Suprapubic skin (tissue), 4 donors: ENCODE measurements at regions not wholly inside any gene's neighbourhood (a gene's known extent, or its start where the extent isn't known, plus 50 kb on each side); places are given as distances from the start of the nearest gene placed in this dataset.

Experiments used
- DNase-seq, 2 donors: peaks; one replicate each; pipeline ENCODE4 v3.0.0-alpha.2; 2019; ENCODE audit warnings: low spot score in 2 of 2
- H3K27ac ChIP-seq: fragments of 200-600 bp; sonication (generic); one replicate; pipeline ENCODE4 v1.5.1; 2019
- H3K27me3 ChIP-seq: fragments of 200-600 bp; sonication (generic); one replicate; pipeline ENCODE4 v1.5.1; 2019
- H3K36me3 ChIP-seq: fragments of 200-600 bp; sonication (generic); one replicate; pipeline ENCODE4 v1.5.1; 2019
- H3K4me1 ChIP-seq: fragments of 200-600 bp; sonication (generic); one replicate; pipeline ENCODE4 v1.5.1; 2019
- H3K4me3 ChIP-seq: fragments of 200-600 bp; sonication (generic); one replicate; pipeline ENCODE4 v1.5.1; 2019; ENCODE audit warnings: mild to moderate bottlenecking
- H3K9me3 ChIP-seq: fragments of 200-600 bp; sonication (generic); one replicate; pipeline ENCODE4 v1.5.1; 2019
- EP300 ChIP-seq: sonication (generic); formaldehyde crosslinking; IDR thresholded peaks from one replicate; pipeline ENCODE4 v1.6.1; 2017; ENCODE audit warnings: antibody characterized with exemption
- POLR2A ChIP-seq, 2 donors: fragments of 450-650 bp; IDR thresholded peaks; one replicate each; pipeline ENCODE4 v1.6.1; 2017; ENCODE audit warnings: antibody characterized with exemption in 2 of 2, mild to moderate bottlenecking in 2 of 2, moderate library complexity in 2 of 2
- POLR2AphosphoS5 ChIP-seq, 3 donors: sonication (generic); formaldehyde crosslinking; IDR thresholded peaks; one replicate each; pipeline ENCODE4 v1.6.1; 2017; ENCODE audit warnings: antibody characterized with exemption in 3 of 3
- WGBS: methylation state at CpG from one replicate; pipeline ENCODE4 v1.1.5; 2018; 5-methylcytosine and 5-hydroxymethylcytosine counted together
- TF ChIP-seq, protein P1 (sequence below), 2 donors: fragments of 200-600 bp in 1 of 2; fragments of 450-650 bp in 1 of 2; sonication (generic) in 1 of 2; IDR thresholded peaks; one replicate each; pipeline ENCODE4 v1.5.1; 2016 to 2019; ENCODE audit warnings: antibody characterized with exemption in 2 of 2, mild to moderate bottlenecking in 1 of 2, moderate library complexity in 1 of 2

DNA sequence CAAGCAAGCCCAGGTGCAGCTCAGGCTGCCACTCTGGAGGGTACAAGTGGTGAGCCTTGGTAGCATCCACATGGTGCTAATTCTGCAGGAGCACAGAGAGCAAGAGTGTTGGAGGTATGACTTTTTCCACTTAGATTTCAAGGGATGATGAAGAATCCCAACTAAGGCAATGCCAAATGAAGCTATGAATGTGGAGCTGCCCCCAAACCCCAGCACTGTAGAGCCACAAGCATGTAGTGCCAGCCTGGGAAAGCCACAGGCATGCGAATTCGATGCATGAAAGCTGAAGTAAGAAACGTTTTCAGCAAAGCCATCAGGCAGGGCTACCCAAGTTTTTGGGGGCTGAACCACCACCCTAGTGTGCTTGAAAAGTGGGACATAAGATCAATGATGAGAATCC is 251.1 kb downstream of the HAO1 start:
- WGBS, result 82% methylated on average over 3 of the region's 3 CpGs

DNA sequence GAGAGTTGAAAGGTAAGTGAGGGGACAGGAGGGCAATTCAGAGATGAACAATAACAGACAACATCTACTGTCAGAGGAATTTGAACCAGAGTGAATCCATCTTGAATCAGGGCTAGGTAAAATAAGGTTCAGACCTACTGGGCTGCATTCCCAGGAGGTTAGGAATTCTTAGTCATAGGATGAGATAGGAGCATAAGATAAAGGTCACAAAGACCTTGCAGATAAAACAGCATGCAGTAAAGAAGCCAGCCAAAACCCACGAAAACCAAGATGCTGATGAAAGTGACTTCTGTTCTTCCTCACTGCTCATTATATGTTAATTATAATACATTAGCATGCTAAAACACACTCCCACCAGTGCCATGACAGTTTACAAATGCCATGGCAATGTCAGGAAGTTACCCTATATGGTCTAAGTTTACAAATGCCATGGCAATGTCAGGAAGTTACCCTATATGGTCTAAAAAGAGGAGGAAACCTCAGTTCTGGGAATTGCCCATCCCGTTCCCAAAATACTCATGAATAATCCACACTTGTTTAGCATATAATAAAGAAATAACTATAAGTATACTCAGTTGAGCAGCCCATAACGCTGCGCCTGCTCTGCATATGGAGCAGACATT is 248.5 kb downstream of the HAO1 start:
- Histone ChIP-seq H3K4me1 (no peaks in the 10 kb centered on the region), H3K27me3 (no peaks in the 10 kb centered on the region), H3K36me3 (no peaks in the 10 kb centered on the region), H3K27ac (no peak overlapping the region), H3K9me3 (no peaks in the 10 kb centered on the region), H3K4me3 (no peak overlapping the region)
- TF ChIP-seq EP300 (no peak), POLR2A (IDR thresholded peaks at IDR 0.05) (no peak), POLR2AphosphoS5 (IDR thresholded peaks at IDR 0.05) (no peak)
- TF ChIP-seq, protein P1, sequence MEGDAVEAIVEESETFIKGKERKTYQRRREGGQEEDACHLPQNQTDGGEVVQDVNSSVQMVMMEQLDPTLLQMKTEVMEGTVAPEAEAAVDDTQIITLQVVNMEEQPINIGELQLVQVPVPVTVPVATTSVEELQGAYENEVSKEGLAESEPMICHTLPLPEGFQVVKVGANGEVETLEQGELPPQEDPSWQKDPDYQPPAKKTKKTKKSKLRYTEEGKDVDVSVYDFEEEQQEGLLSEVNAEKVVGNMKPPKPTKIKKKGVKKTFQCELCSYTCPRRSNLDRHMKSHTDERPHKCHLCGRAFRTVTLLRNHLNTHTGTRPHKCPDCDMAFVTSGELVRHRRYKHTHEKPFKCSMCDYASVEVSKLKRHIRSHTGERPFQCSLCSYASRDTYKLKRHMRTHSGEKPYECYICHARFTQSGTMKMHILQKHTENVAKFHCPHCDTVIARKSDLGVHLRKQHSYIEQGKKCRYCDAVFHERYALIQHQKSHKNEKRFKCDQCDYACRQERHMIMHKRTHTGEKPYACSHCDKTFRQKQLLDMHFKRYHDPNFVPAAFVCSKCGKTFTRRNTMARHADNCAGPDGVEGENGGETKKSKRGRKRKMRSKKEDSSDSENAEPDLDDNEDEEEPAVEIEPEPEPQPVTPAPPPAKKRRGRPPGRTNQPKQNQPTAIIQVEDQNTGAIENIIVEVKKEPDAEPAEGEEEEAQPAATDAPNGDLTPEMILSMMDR (IDR thresholded peaks at IDR 0.05), result no peak
- DNase-seq, result no peak
- WGBS, result 68% methylated on average over 4 of the region's 4 CpGs

More for the DNA sequence above, 251.1 kb downstream of the HAO1 start:
- Histone ChIP-seq H3K36me3 (no peaks in the 10 kb centered on the region), H3K27me3 (no peaks in the 10 kb centered on the region), H3K4me3 (no peak overlapping the region), H3K9me3 (no peaks in the 10 kb centered on the region), H3K4me1 (no peaks in the 10 kb centered on the region), H3K27ac (no peak overlapping the region)
- DNase-seq, result no peak
- TF ChIP-seq POLR2A (IDR thresholded peaks at IDR 0.05), result no peak
- TF ChIP-seq, protein P1 (IDR thresholded peaks at IDR 0.05), result no peak
- TF ChIP-seq EP300, result no peak
- TF ChIP-seq POLR2AphosphoS5 (IDR thresholded peaks at IDR 0.05), result no peak

DNA sequence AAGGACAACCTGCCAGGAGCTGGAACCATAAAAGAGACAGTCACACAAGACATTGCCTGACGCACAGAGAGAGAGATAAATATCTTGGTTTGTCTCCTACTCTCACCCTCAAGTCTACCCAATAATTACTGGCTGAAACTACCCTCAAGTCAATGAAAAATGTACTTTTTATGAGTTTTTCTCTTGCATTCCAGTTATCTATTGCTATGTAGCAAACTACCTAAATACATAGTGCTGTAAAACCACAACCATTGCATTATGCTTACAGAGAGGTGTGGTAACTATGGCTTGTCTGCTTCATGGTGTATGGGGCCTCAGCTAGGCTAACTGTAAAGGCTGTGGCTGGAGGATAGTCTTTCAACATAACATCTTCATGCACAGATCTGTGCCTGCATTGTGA is 247.8 kb downstream of the HAO1 start:
- H3K9me3 ChIP-seq, result no peaks in the 10 kb centered on the region
- no peaks in the 10 kb centered on the region for H3K4me1 ChIP-seq
- TF ChIP-seq EP300 (no peak), POLR2A (IDR thresholded peaks at IDR 0.05) (no peak), POLR2AphosphoS5 (IDR thresholded peaks at IDR 0.05) (no peak)
- TF ChIP-seq, protein P1 (IDR thresholded peaks at IDR 0.05), result no peak
- no peak overlapping the region for H3K4me3 ChIP-seq
- H3K27ac ChIP-seq, result no peak overlapping the region
- no peaks in the 10 kb centered on the region for H3K36me3 ChIP-seq
- H3K27me3 ChIP-seq, result no peaks in the 10 kb centered on the region
- WGBS, result 61% methylated on average over 1 of the region's 1 CpG
- no peak for DNase-seq

DNA sequence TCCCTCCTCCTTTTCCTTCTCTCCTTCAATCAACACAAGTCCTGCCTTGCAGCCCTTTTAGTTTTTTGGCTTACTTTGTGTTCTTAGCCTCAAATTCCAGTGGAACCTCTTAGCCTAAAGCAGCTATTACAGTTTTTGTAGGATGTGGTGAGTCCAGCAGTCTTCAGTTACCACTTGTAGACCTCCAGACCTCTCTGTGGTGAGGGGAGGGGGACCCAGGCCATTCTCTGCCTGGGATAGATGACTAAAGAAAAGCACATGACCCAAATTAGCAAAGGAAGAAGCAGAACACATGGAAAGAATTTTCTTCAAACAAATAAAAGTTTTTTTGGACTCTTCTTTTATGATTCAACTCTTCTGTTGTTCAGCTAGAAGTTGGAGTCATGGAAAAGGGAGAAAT is 246.5 kb downstream of the HAO1 start:
- Histone ChIP-seq H3K4me3 (no peak overlapping the region), H3K36me3 (no peaks in the 10 kb centered on the region), H3K4me1 (no peaks in the 10 kb centered on the region), H3K27me3 (no peaks in the 10 kb centered on the region), H3K27ac (no peak overlapping the region), H3K9me3 (no peaks in the 10 kb centered on the region)
- TF ChIP-seq EP300 (no peak), POLR2AphosphoS5 (IDR thresholded peaks at IDR 0.05) (no peak)
- no peak for DNase-seq

DNA sequence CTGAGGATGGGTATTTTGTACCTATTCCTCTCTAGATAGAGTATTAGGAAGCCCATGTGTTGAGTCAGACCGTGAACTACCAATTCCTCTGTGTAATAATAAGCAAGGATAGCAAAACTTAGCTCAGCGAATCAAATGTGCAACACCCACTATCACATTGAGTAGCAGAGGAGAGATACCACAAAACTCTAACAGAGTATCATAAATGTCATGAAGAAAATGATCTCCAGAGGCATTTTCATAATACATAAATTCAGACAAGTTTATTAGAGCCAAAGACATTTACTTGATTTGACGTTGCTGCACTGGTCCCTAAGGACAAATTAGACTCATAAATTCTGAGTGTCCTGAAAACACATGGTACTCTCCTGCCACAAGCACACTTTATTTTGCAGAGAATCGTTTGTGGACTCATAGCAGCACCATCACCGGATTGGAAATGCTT is 245.2 kb downstream of the HAO1 start:
- Histone ChIP-seq H3K36me3 (no peaks in the 10 kb centered on the region), H3K4me1 (no peaks in the 10 kb centered on the region), H3K4me3 (no peak overlapping the region), H3K9me3 (no peaks in the 10 kb centered on the region), H3K27ac (no peak overlapping the region), H3K27me3 (no peaks in the 10 kb centered on the region)
- no peak for TF ChIP-seq POLR2AphosphoS5 (IDR thresholded peaks at IDR 0.05)
- no peak for DNase-seq
- 38% methylated on average over 5 of the region's 5 CpGs for whole genome bisulfite sequencing

DNA sequence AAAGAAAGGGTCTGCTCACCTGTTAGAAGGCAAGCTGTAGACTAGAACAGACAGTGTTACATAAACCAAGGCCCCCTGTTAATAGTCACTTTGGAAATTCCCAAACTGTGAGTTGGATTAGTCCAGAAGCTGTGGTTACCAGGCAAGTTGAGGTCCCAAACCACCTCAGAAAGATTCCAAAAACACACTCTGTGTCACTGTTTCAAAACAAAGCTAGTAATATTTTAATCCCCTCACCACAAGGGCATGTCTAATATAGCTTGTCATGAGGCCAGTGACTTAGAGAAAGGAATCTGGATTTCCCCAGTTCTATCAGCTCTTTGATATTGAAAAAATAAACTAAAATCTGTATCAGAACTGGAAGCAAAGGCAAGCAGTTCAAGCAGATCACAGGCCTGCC is 244.6 kb downstream of the HAO1 start:
- no peak for DNase-seq
- H3K4me1 ChIP-seq, result no peaks in the 10 kb centered on the region
- H3K36me3 ChIP-seq, result no peaks in the 10 kb centered on the region
- no peaks in the 10 kb centered on the region for H3K27me3 ChIP-seq
- no peak overlapping the region for H3K27ac ChIP-seq
- no peak overlapping the region for H3K4me3 ChIP-seq
- TF ChIP-seq EP300 (no peak), POLR2A (IDR thresholded peaks at IDR 0.05) (no peak), POLR2AphosphoS5 (IDR thresholded peaks at IDR 0.05) (no peak)
- TF ChIP-seq, protein P1 (IDR thresholded peaks at IDR 0.05), result no peak
- no peaks in the 10 kb centered on the region for H3K9me3 ChIP-seq
